ENCODE measurements at regions not wholly inside any gene's neighbourhood (a gene's known extent, or its start where the extent isn't known, plus 50 kb on each side); places are given as distances from the start of the nearest gene placed in this dataset.

- DNase-seq, result no peak
These were observed 50.0 kb downstream of the PITPNM2 start for GRCh38 chr12:123100882-123101281.

GRCh38 chr12:123100450-123100849, 50.4 kb downstream of the PITPNM2 start:
- no peak for DNase-seq

GRCh38 chr12:123099560-123100192, 51.2 kb downstream of the PITPNM2 start:
- no peak for DNase-seq

GRCh38 chr12:123098780-123099179, 52.1 kb downstream of the PITPNM2 start:
- DNase-seq, result no peak

- DNase-seq, result no peak
These were observed 53.3 kb downstream of the PITPNM2 start for GRCh38 chr12:123097561-123098084.

- no peak for DNase-seq
These were observed 54.1 kb downstream of the PITPNM2 start for GRCh38 chr12:123096741-123097140.

GRCh38 chr12:123096182-123096581, 54.7 kb downstream of the PITPNM2 start:
- DNase-seq, result no peak

- DNase-seq, result no peak
These were observed 55.6 kb downstream of the PITPNM2 start for GRCh38 chr12:123095078-123095881.

GRCh38 chr12:123094349-123095077, 56.4 kb downstream of the PITPNM2 start:
- DNase-seq, result no peak

- DNase-seq, result no peak
These were observed 58.0 kb downstream of the PITPNM2 start for GRCh38 chr12:123092866-123093265.

GRCh38 chr12:123091230-123092150, 59.4 kb downstream of the PITPNM2 start:
- DNase-seq, result no peak

- DNase-seq, result no peak
These were observed 61.1 kb downstream of the PITPNM2 start for GRCh38 chr12:123089631-123090353.

- DNase-seq, result no peak
These were observed 61.8 kb downstream of the PITPNM2 start for GRCh38 chr12:123089140-123089539.

- peak; percentile 13 for DNase-seq
These were observed 65.0 kb downstream of the PITPNM2 start for GRCh38 chr12:123085730-123086487.

GRCh38 chr12:123085066-123085465, 65.8 kb downstream of the PITPNM2 start:
- no peak for DNase-seq

- no peak for DNase-seq
These were observed 67.0 kb downstream of the PITPNM2 start for GRCh38 chr12:123083661-123084571.

- no peak for DNase-seq
These were observed 70.3 kb downstream of the PITPNM2 start for GRCh38 chr12:123080634-123081033.

GRCh38 chr12:123078531-123079155, 72.2 kb downstream of the PITPNM2 start:
- no peak for DNase-seq

GRCh38 chr12:123078120-123078465, 72.8 kb downstream of the PITPNM2 start:
- DNase-seq, result no peak

Measured in NCI-H1436 treated with DMSO at 0.1 percent for 48 hours (cell line).